IMR-90 (cell line): ENCODE measurements at regions not wholly inside any gene's neighbourhood (a gene's known extent, or its start where the extent isn't known, plus 50 kb on each side); places are given as distances from the start of the nearest gene placed in this dataset.

Experiments used
- ATAC-seq: fragments of 200-7000 bp; cut with Tn5 transposase; 2 replicates; pipeline ENCODE4 v1.9.1; 2020; ENCODE audit warnings: low read depth, mild to moderate bottlenecking, moderate library complexity
- BruUV-seq: library from RNA; stranded (reverse); fragments of 400-500 nt; replicated peaks from 2 replicates; lab custom pipeline; 2021; lab: Mats Ljungman, UMichigan
- CTCF ChIA-PET: fragments of 300-600 bp; formaldehyde crosslinking; extraction: SDS; loops from one replicate; lab custom pipeline; 2021; ENCODE audit warnings: antibody characterized with exemption; lab: Yijun Ruan, JAX
- POLR2A ChIA-PET: fragments of 300-600 bp; sonication (Branson Sonifier 250); formaldehyde crosslinking; loops from one replicate; lab custom pipeline; 2022; ENCODE audit warnings: antibody characterized with exemption; ENCODE audit not compliant: unreplicated experiment; lab: Charles Lee
- DNase-seq: peaks from one replicate; pipeline ENCODE4 v3.0.0; 2013
- H2AFZ ChIP-seq: replicated peaks from 2 replicates; pipeline ENCODE3; 2013; ENCODE audit warnings: low read length, mild to moderate bottlenecking; ENCODE audit not compliant: poor library complexity
- H2AK5ac ChIP-seq: 2 replicates; pipeline ENCODE4 v1.6.1; 2013; ENCODE audit warnings: low read depth, low read length, inconsistent platforms
- H2AK9ac ChIP-seq: replicated peaks from 2 replicates; pipeline ENCODE3; 2013; ENCODE audit warnings: mild to moderate bottlenecking, low read depth, low read length, moderate library complexity; ENCODE audit not compliant: poor library complexity
- H2BK120ac ChIP-seq: 2 replicates; pipeline ENCODE4 v1.6.1; 2013; ENCODE audit warnings: low read depth, low read length, inconsistent platforms
- H2BK15ac ChIP-seq: 3 replicates; pipeline ENCODE4 v1.6.1; 2013; ENCODE audit warnings: low read depth, low read length, inconsistent platforms
- H2BK20ac ChIP-seq: 2 replicates; pipeline ENCODE4 v1.6.1; 2013; ENCODE audit warnings: low read depth, mild to moderate bottlenecking, inconsistent platforms, low read length, moderate library complexity
- H2BK5ac ChIP-seq: 2 replicates; pipeline ENCODE4 v1.6.1; 2013; ENCODE audit warnings: mild to moderate bottlenecking, low read depth, low read length, inconsistent platforms; ENCODE audit not compliant: poor library complexity, severe bottlenecking
- H3K14ac ChIP-seq: replicated peaks from 2 replicates; pipeline ENCODE4 v1.6.1; 2013; ENCODE audit warnings: low read depth, low read length, inconsistent platforms
- H3K18ac ChIP-seq: 2 replicates; pipeline ENCODE4 v1.6.1; 2013; ENCODE audit warnings: low read depth, low read length, control low read depth
- H3K23ac ChIP-seq: 2 replicates; pipeline ENCODE4 v1.6.1; 2013; ENCODE audit warnings: low read depth, low read length, inconsistent platforms
- H3K27ac ChIP-seq: 2 replicates; pipeline ENCODE4 v1.5.1; 2013; ENCODE audit warnings: mild to moderate bottlenecking, control low read depth, low read length; ENCODE audit not compliant: insufficient read depth
- H3K27me3 ChIP-seq: 2 replicates; pipeline ENCODE4 v1.6.1; 2013; ENCODE audit warnings: low read length; ENCODE audit not compliant: control insufficient read depth, insufficient read depth
- H3K36me3 ChIP-seq: 2 replicates; pipeline ENCODE4 v1.6.1; 2013; ENCODE audit warnings: low read length, mixed read lengths; ENCODE audit not compliant: control insufficient read depth, insufficient read depth
- H3K4ac ChIP-seq: 2 replicates; pipeline ENCODE4 v1.6.1; 2013; ENCODE audit warnings: low read depth, low read length, inconsistent platforms
- H3K4me1 ChIP-seq: 2 replicates; pipeline ENCODE4 v1.6.1; 2013; ENCODE audit warnings: low read length, mixed read lengths; ENCODE audit not compliant: control insufficient read depth, insufficient read depth
- H3K4me2 ChIP-seq: 2 replicates; pipeline ENCODE4 v1.6.1; 2013; ENCODE audit warnings: low read depth, mild to moderate bottlenecking, control low read depth, low read length, moderate library complexity
- H3K4me3 ChIP-seq: 2 replicates; pipeline ENCODE4 v1.5.1; 2013; ENCODE audit warnings: low read depth, mild to moderate bottlenecking, control low read depth, low read length, moderate library complexity; ENCODE audit not compliant: insufficient read depth
- H3K56ac ChIP-seq: 2 replicates; pipeline ENCODE4 v1.6.1; 2013; ENCODE audit warnings: low read length, inconsistent platforms; ENCODE audit not compliant: insufficient read depth; ENCODE audit errors: extremely low read depth
- H3K79me1 ChIP-seq, 2 experiments: 2 replicates each; pipeline ENCODE4 v1.6.1; 2013; ENCODE audit warnings: low read length in 2 of 2, inconsistent platforms in 1 of 2, low read depth in 1 of 2
- H3K9ac ChIP-seq: 2 replicates; pipeline ENCODE4 v1.6.1; 2013; ENCODE audit warnings: low read depth, low read length, control low read depth
- H3K9me1 ChIP-seq: 2 replicates; pipeline ENCODE4 v1.6.1; 2013; ENCODE audit warnings: low read length, inconsistent platforms; ENCODE audit not compliant: insufficient read depth
- H3K9me3 ChIP-seq: 2 replicates; pipeline ENCODE4 v1.6.1; 2013; ENCODE audit warnings: low read length; ENCODE audit not compliant: control insufficient read depth, insufficient read depth
- H4K20me1 ChIP-seq: 2 replicates; pipeline ENCODE4 v1.6.1; 2013; ENCODE audit warnings: low read length, inconsistent platforms; ENCODE audit not compliant: insufficient read depth
- H4K5ac ChIP-seq: 2 replicates; pipeline ENCODE4 v1.6.1; 2013; ENCODE audit warnings: mild to moderate bottlenecking, low read depth, low read length, control low read depth
- H4K8ac ChIP-seq, 2 experiments: 2 replicates each; pipeline ENCODE4 v1.6.1; 2013; ENCODE audit warnings: low read depth in 2 of 2, low read length in 2 of 2, control low read depth in 1 of 2, inconsistent platforms in 1 of 2
- H4K91ac ChIP-seq: 2 replicates; pipeline ENCODE4 v1.6.1; 2013; ENCODE audit warnings: low read depth, low read length, inconsistent platforms; ENCODE audit not compliant: insufficient read depth
- BHLHE40 ChIP-seq: fragments of 150-350 bp; IDR thresholded peaks from 2 replicates; pipeline ENCODE4 v1.6.1; 2016; ENCODE audit warnings: mild to moderate bottlenecking, low read depth, low read length
- CEBPB ChIP-seq: IDR thresholded peaks from 2 replicates; pipeline ENCODE4 v1.6.1; 2012; ENCODE audit warnings: low read depth, low read length, improper control_type of control experiment
- CHD1 ChIP-seq: IDR thresholded peaks from 2 replicates; pipeline ENCODE4 v1.6.1; 2012; ENCODE audit warnings: low read depth, low read length, improper control_type of control experiment
- CTCF ChIP-seq: conservative IDR thresholded peaks from 2 replicates; pipeline ENCODE4 v1.5.1; 2012; ENCODE audit warnings: mild to moderate bottlenecking, low read depth, low read length, improper control_type of control experiment
- ELK1 ChIP-seq: fragments of 150-350 bp; IDR thresholded peaks from 2 replicates; pipeline ENCODE4 v1.6.1; 2016; ENCODE audit warnings: low read depth, mild to moderate bottlenecking, low read length, moderate library complexity, borderline replicate concordance
- FOS ChIP-seq: fragments of 150-350 bp; IDR thresholded peaks from 2 replicates; pipeline ENCODE4 v1.6.1; 2016; ENCODE audit warnings: low read depth, low read length
- MAFK ChIP-seq: IDR thresholded peaks from 2 replicates; pipeline ENCODE4 v1.6.1; 2012; ENCODE audit warnings: low read depth, low read length, improper control_type of control experiment
- MAZ ChIP-seq: IDR thresholded peaks from 2 replicates; pipeline ENCODE4 v1.6.1; 2012; ENCODE audit warnings: low read depth, mild to moderate bottlenecking, low read length, improper control_type of control experiment, moderate library complexity, borderline replicate concordance
- MXI1 ChIP-seq: IDR thresholded peaks from 2 replicates; pipeline ENCODE4 v1.6.1; 2012; ENCODE audit warnings: low read depth, mild to moderate bottlenecking, low read length, moderate library complexity, borderline replicate concordance
- NFE2L2 ChIP-seq: fragments of 150-350 bp; IDR thresholded peaks from 2 replicates; pipeline ENCODE4 v1.6.1; 2016; ENCODE audit warnings: low read depth, mild to moderate bottlenecking, low read length
- POLR2A ChIP-seq: IDR thresholded peaks from 2 replicates; pipeline ENCODE4 v1.6.1; 2012; ENCODE audit warnings: mild to moderate bottlenecking, low read depth, low read length
- RAD21 ChIP-seq: IDR thresholded peaks from 2 replicates; pipeline ENCODE4 v1.6.1; 2012; ENCODE audit warnings: low read length, improper control_type of control experiment
- RCOR1 ChIP-seq: IDR thresholded peaks from 2 replicates; pipeline ENCODE4 v1.6.1; 2012; ENCODE audit warnings: mild to moderate bottlenecking, low read length, improper control_type of control experiment; ENCODE audit not compliant: insufficient replicate concordance
- RFX5 ChIP-seq: IDR thresholded peaks from 2 replicates; pipeline ENCODE4 v1.8.0; 2012; ENCODE audit warnings: low read depth, mild to moderate bottlenecking, low read length, moderate library complexity
- SMC3 ChIP-seq: fragments of 150-350 bp; IDR thresholded peaks from 2 replicates; pipeline ENCODE4 v1.6.1; 2016; ENCODE audit warnings: low read depth, mild to moderate bottlenecking, antibody characterized with exemption, low read length, moderate library complexity
- USF2 ChIP-seq: fragments of 150-350 bp; IDR thresholded peaks from 2 replicates; pipeline ENCODE4 v1.6.1; 2017; ENCODE audit warnings: mild to moderate bottlenecking, antibody characterized with exemption, low read length, low read depth
- WGBS, 2 experiments: methylation state at CpG; one replicate each; pipeline versions ENCODE4 v1.1.5 to v1.1.7; 2013; ENCODE audit warnings: missing lambda C conversion rate in 2 of 2; ENCODE audit not compliant: insufficient read length in 1 of 2; ENCODE audit errors: extremely low coverage in 2 of 2; 5-methylcytosine and 5-hydroxymethylcytosine counted together
- dilution Hi-C: fragments of 300-500 bp; cut with HindIII; formaldehyde crosslinking; loops from one replicate; pipeline ENCODE4 v1.14.3; 2018; ENCODE audit warnings: low sequenced_read_pairs; ENCODE audit not compliant: unreplicated experiment
- in situ Hi-C: fragments of 300-500 bp; cut with MboI; formaldehyde crosslinking; loops from 3 replicates; pipeline ENCODE4 v1.14.3; 2019; ENCODE audit warnings: low sequenced_read_pairs, inconsistent platforms, mixed read lengths
- intact Hi-C: fragments of 100-400 bp; cut with micrococcal nuclease; formaldehyde crosslinking; loops from 2 replicates; pipeline ENCODE4 v1.10.0; 2022

- no peak overlapping the region for H2AK9ac ChIP-seq
- H3K18ac ChIP-seq, result no peak overlapping the region
- H3K9me1 ChIP-seq, result no peaks in the 10 kb centered on the region
- no peak overlapping the region for H2BK15ac ChIP-seq
- H3K9me3 ChIP-seq, result no peaks in the 10 kb centered on the region
- intact Hi-C loops, result no loop called here
- no peak overlapping the region for H3K9ac ChIP-seq
- H3K36me3 ChIP-seq, result no peaks in the 10 kb centered on the region
- TF ChIP-seq NFE2L2, result no peak
- no peak for TF ChIP-seq POLR2A
- TF ChIP-seq CTCF, result no peak
- TF ChIP-seq CHD1, result no peak
- TF ChIP-seq BHLHE40, result no peak
- TF ChIP-seq RAD21, result no peak
- TF ChIP-seq FOS, result no peak
- no peak for TF ChIP-seq RCOR1
- no peak for TF ChIP-seq MAZ
- TF ChIP-seq SMC3, result no peak
- no peak for TF ChIP-seq RFX5
- no peak for TF ChIP-seq USF2
- no peak for TF ChIP-seq MAFK
- TF ChIP-seq ELK1, result no peak
- TF ChIP-seq CEBPB, result no peak
- no peak for TF ChIP-seq MXI1
- H3K4me2 ChIP-seq, result no peak overlapping the region
- no peak overlapping the region for H4K91ac ChIP-seq
- H3K56ac ChIP-seq, result no peak overlapping the region
- H4K8ac ChIP-seq, result no peak overlapping the region
- no TSS peak for BruUV-seq
- CTCF ChIA-PET, result interaction anchor here (1.1 to 2.0 kb wide), 2 partner anchors 41 to 121 kb away, joined by 3 to 5 read pairs; no protein-coding TSS in a partner anchor
- ATAC-seq, result no peak
- no peaks in the 10 kb centered on the region for H4K20me1 ChIP-seq
- H3K4me3 ChIP-seq, result no peak overlapping the region
- no peak overlapping the region for H3K27ac ChIP-seq
- H3K14ac ChIP-seq, result no peak overlapping the region
- no peak overlapping the region for H3K4ac ChIP-seq
- no peak for DNase-seq
- in situ Hi-C loops, result no loop called here
- no peak overlapping the region for H2AFZ ChIP-seq
- dilution Hi-C loops, result no loop called here
- H3K27me3 ChIP-seq, result peaks cover 30% of the 10 kb centered on the region
- no peak overlapping the region for H2AK5ac ChIP-seq
- no peaks in the 10 kb centered on the region for H3K79me1 ChIP-seq
- WGBS, 2 experiments, result no CpG with 5 or more reads among the region's 4 CpGs
- no peak overlapping the region for H3K23ac ChIP-seq
- H2BK120ac ChIP-seq, result no peak overlapping the region
- no peak overlapping the region for H2BK20ac ChIP-seq
- H2BK5ac ChIP-seq, result no peak overlapping the region
- H4K5ac ChIP-seq, result no peak overlapping the region
- POLR2A ChIA-PET, result no interaction called here
- H3K4me1 ChIP-seq, result no peaks in the 10 kb centered on the region
These were observed 80.0 kb downstream of the S1PR1 start for GRCh38 chr1:101316799-101317198.
